ENCODE measurements at regions not wholly inside any gene's neighbourhood (a gene's known extent, or its start where the extent isn't known, plus 50 kb on each side); places are given as distances from the start of the nearest gene placed in this dataset.
"Not testable (repeated sequence)": the region's sequence is repeated elsewhere in the genome, so short reads cannot be mapped to it uniquely, and the experiment has no call there.

GRCh38 chr10:76815505-76815904 is 822.1 kb downstream of the KCNMA1 start:
- DNase-seq (ENCODE audit: low spot score), result not testable (repeated sequence)

- no peak for DNase-seq (ENCODE audit: low spot score)
Measured at GRCh38 chr10:76811430-76811829, 826.2 kb downstream of the KCNMA1 start.

GRCh38 chr10:76788452-76788811 is 849.2 kb downstream of the KCNMA1 start:
- DNase-seq (ENCODE audit: low spot score), result no peak

- DNase-seq (ENCODE audit: low spot score), result no peak
Measured at GRCh38 chr10:76787746-76788451, 849.7 kb downstream of the KCNMA1 start.

- DNase-seq (ENCODE audit: low spot score), result no peak
Measured at GRCh38 chr10:76786504-76787072, 851.0 kb downstream of the KCNMA1 start.

GRCh38 chr10:76784076-76784475 is 853.5 kb downstream of the KCNMA1 start:
- no peak for DNase-seq (ENCODE audit: low spot score)

GRCh38 chr10:76779796-76780301 is 857.8 kb downstream of the KCNMA1 start:
- DNase-seq (ENCODE audit: low spot score), result no peak

GRCh38 chr10:76778914-76779795 is 858.5 kb downstream of the KCNMA1 start:
- DNase-seq (ENCODE audit: low spot score), result no peak

- no peak for DNase-seq (ENCODE audit: low spot score)
Measured at GRCh38 chr10:76774987-76775603, 862.5 kb downstream of the KCNMA1 start.

- no peak for DNase-seq (ENCODE audit: low spot score)
Measured at GRCh38 chr10:76769582-76769981, 868.0 kb downstream of the KCNMA1 start.

GRCh38 chr10:76769161-76769560 is 868.4 kb downstream of the KCNMA1 start:
- DNase-seq (ENCODE audit: low spot score), result no peak

GRCh38 chr10:76766682-76767081 is 870.9 kb downstream of the KCNMA1 start:
- no peak for DNase-seq (ENCODE audit: low spot score)

GRCh38 chr10:76764921-76765320 is 872.7 kb downstream of the KCNMA1 start:
- DNase-seq (ENCODE audit: low spot score), result not testable (repeated sequence)

GRCh38 chr10:76764177-76764576 is 873.4 kb downstream of the KCNMA1 start:
- DNase-seq (ENCODE audit: low spot score), result no peak

GRCh38 chr10:76763376-76763775 is 874.2 kb downstream of the KCNMA1 start:
- no peak for DNase-seq (ENCODE audit: low spot score)

GRCh38 chr10:76759681-76760080 is 877.9 kb downstream of the KCNMA1 start:
- DNase-seq (ENCODE audit: low spot score), result no peak

GRCh38 chr10:76743169-76743568 is 894.4 kb downstream of the KCNMA1 start:
- DNase-seq (ENCODE audit: low spot score), result no peak

- no peak for DNase-seq (ENCODE audit: low spot score)
Measured at GRCh38 chr10:76740514-76740913, 897.1 kb downstream of the KCNMA1 start.

- no peak for DNase-seq (ENCODE audit: low spot score)
Measured at GRCh38 chr10:76738991-76739390, 898.6 kb downstream of the KCNMA1 start.

GRCh38 chr10:76736815-76737618 is 900.6 kb downstream of the KCNMA1 start:
- no peak for DNase-seq (ENCODE audit: low spot score)

GRCh38 chr10:76736392-76736791 is 901.2 kb downstream of the KCNMA1 start:
- DNase-seq (ENCODE audit: low spot score), result no peak
